ENCODE measurements at regions not wholly inside any gene's neighbourhood (a gene's known extent, or its start where the extent isn't known, plus 50 kb on each side); places are given as distances from the start of the nearest gene placed in this dataset.

DNA sequence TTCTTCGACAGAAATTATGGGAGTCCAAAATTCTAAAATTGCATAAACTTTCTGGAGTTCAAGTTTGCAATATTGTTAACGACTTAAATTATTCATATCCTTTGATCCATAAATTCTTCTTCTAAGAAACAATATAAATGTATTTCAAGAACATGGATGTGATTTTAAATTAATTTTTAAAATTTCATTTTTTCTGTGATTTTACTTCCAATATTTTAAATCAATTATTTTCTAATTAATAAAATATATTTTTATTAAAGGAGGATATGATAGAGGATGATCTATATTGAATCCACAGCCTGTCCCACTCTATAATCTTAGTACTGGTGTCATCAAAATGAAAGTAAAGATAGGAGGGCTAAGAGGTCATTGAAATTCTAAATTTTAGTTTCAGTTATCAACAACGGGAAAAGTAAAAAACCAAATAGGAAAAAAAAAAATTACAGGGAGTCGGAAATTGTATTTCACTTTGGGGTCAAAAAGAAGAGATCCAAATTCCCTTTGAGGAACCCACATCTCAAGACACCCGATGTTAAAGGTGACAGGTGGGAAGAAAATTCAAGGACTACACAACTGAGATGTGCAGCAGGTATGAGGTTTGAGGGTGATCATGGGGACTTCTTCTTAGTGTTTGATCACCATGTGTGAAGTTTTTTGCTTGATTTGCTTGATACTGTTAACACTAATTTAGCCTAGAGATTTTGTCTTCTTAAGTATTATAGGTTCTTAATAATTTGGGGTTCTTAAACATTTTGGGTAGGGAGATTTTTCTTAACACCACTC, 154.8 kb upstream of the RGS18 start:
- no peak overlapping the region for H3K4me2 ChIP-seq (ENCODE audit: insufficient read depth, low read length)
- H3K4me1 ChIP-seq (replicated peaks in 1 of 2; ENCODE audit: control insufficient read depth in 2 of 2, insufficient read depth in 2 of 2, low read length in 2 of 2), result no peaks in the 10 kb centered on the region
- H4K20me1 ChIP-seq (replicated peaks; ENCODE audit: control insufficient read depth, insufficient read depth, low read length), result no peaks in the 10 kb centered on the region
- no peaks in the 10 kb centered on the region for H3K27me3 ChIP-seq (ENCODE audit: control insufficient read depth in 2 of 2, insufficient read depth in 2 of 2, low read length in 2 of 2)
- H3K4me3 ChIP-seq, result no peak overlapping the region
- intact Hi-C loops (cut with micrococcal nuclease), result no loop called here
- no peaks in the 10 kb centered on the region for H3K9me1 ChIP-seq (ENCODE audit: control insufficient read depth, insufficient read depth, low read length)
- no peak overlapping the region for H3K9ac ChIP-seq (ENCODE audit: insufficient read depth in 1 of 2, low read depth in 2 of 2, low read length in 2 of 2)
- ChIA-PET POLR2A (no interaction called here), CTCF (ENCODE audit: low intra/inter-chr PET ratio) (interaction anchor here (0.6 kb wide), 1 partner anchor 11 kb away, joined by 4 read pairs; no protein-coding TSS in a partner anchor)
- H3K79me2 ChIP-seq (ENCODE audit: control insufficient read depth, insufficient read depth, low read length), result no peaks in the 10 kb centered on the region
- 44% methylated on average over 5 of the region's 5 CpGs for WGBS (ENCODE audit: insufficient coverage, low coverage, missing lambda C conversion rate)
- in situ Hi-C loops (cut with MboI), result no loop called here
- ATAC-seq (no peak), DNase-seq (ENCODE audit: extremely low read depth in 1 of 4, low spot score in 3 of 4) (no peak), FAIRE-seq (no peak)
- H3K9me3 ChIP-seq (replicated peaks; ENCODE audit: control insufficient read depth, insufficient read depth, low read depth, low read length), result no peaks in the 10 kb centered on the region
- no peak overlapping the region for H2AFZ ChIP-seq (ENCODE audit: low read depth, low read length)
- no peaks in the 10 kb centered on the region for H3K36me3 ChIP-seq (ENCODE audit: control insufficient read depth, insufficient read depth, low read length)
- no peak overlapping the region for H3K27ac ChIP-seq (ENCODE audit: extremely low read depth, low read depth, low read length)
- no TSS peak for BruUV-seq (replicated peaks)
- TF ChIP-seq, protein P1, sequence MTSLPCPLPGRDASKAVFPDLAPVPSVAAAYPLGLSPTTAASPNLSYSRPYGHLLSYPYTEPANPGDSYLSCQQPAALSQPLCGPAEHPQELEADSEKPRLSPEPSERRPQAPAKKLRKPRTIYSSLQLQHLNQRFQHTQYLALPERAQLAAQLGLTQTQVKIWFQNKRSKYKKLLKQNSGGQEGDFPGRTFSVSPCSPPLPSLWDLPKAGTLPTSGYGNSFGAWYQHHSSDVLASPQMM (CRISPR knock-in tag; IDR thresholded peaks at IDR 0.05), result no peak
- TF ChIP-seq POLR3G (IDR thresholded peaks at IDR 0.05; ENCODE audit: extremely low read depth, insufficient read length, insufficient replicate concordance) (no peak), SRF (CRISPR knock-in tag; IDR thresholded peaks at IDR 0.05) (no peak), MAFF (IDR thresholded peaks at IDR 0.05; ENCODE audit: low read length) (no peak), ZNF3 (CRISPR knock-in tag; IDR thresholded peaks at IDR 0.05) (no peak), HSF4 (CRISPR knock-in tag; IDR thresholded peaks at IDR 0.05; ENCODE audit: borderline replicate concordance) (no peak), ZNF224 (CRISPR knock-in tag; IDR thresholded peaks at IDR 0.05) (no peak), ZNF830 (CRISPR knock-in tag; IDR thresholded peaks at IDR 0.05) (no peak), ELF2 (CRISPR knock-in tag; IDR thresholded peaks at IDR 0.05) (no peak), ZNF583 (CRISPR knock-in tag; IDR thresholded peaks at IDR 0.05) (no peak), ADNP (tag; IDR thresholded peaks at IDR 0.05) (no peak), ZNF778 (CRISPR knock-in tag; IDR thresholded peaks at IDR 0.05) (no peak), HDAC2 (IDR thresholded peaks at IDR 0.05) (no peak), ZNF408 (CRISPR knock-in tag; IDR thresholded peaks at IDR 0.05; ENCODE audit: low read depth) (no peak), MCM2 (IDR thresholded peaks at IDR 0.05; ENCODE audit: low read depth) (no peak)
- TF ChIP-seq, protein P2, sequence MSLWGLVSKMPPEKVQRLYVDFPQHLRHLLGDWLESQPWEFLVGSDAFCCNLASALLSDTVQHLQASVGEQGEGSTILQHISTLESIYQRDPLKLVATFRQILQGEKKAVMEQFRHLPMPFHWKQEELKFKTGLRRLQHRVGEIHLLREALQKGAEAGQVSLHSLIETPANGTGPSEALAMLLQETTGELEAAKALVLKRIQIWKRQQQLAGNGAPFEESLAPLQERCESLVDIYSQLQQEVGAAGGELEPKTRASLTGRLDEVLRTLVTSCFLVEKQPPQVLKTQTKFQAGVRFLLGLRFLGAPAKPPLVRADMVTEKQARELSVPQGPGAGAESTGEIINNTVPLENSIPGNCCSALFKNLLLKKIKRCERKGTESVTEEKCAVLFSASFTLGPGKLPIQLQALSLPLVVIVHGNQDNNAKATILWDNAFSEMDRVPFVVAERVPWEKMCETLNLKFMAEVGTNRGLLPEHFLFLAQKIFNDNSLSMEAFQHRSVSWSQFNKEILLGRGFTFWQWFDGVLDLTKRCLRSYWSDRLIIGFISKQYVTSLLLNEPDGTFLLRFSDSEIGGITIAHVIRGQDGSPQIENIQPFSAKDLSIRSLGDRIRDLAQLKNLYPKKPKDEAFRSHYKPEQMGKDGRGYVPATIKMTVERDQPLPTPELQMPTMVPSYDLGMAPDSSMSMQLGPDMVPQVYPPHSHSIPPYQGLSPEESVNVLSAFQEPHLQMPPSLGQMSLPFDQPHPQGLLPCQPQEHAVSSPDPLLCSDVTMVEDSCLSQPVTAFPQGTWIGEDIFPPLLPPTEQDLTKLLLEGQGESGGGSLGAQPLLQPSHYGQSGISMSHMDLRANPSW (CRISPR knock-in tag; IDR thresholded peaks at IDR 0.05), result no peak
- TF ChIP-seq, protein P3, sequence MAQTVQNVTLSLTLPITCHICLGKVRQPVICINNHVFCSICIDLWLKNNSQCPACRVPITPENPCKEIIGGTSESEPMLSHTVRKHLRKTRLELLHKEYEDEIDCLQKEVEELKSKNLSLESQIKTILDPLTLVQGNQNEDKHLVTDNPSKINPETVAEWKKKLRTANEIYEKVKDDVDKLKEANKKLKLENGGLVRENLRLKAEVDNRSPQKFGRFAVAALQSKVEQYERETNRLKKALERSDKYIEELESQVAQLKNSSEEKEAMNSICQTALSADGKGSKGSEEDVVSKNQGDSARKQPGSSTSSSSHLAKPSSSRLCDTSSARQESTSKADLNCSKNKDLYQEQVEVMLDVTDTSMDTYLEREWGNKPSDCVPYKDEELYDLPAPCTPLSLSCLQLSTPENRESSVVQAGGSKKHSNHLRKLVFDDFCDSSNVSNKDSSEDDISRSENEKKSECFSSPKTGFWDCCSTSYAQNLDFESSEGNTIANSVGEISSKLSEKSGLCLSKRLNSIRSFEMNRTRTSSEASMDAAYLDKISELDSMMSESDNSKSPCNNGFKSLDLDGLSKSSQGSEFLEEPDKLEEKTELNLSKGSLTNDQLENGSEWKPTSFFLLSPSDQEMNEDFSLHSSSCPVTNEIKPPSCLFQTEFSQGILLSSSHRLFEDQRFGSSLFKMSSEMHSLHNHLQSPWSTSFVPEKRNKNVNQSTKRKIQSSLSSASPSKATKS (CRISPR knock-in tag; IDR thresholded peaks at IDR 0.05), result no peak
